HEK293 (cell line): ENCODE measurements at regions not wholly inside any gene's neighbourhood (a gene's known extent, or its start where the extent isn't known, plus 50 kb on each side); places are given as distances from the start of the nearest gene placed in this dataset.

Experiments used
- CTCF ChIA-PET: fragments of 350-600 bp; formaldehyde crosslinking; extraction: SDS; loops from one replicate; lab custom pipeline; 2021; ENCODE audit warnings: antibody characterized with exemption; lab: Yijun Ruan, JAX
- POLR2A ChIA-PET: fragments of 300-600 bp; formaldehyde crosslinking; extraction: SDS; loops from one replicate; lab custom pipeline; 2020; ENCODE audit warnings: antibody characterized with exemption, inconsistent platforms; lab: Yijun Ruan, JAX
- H3K27ac ChIP-seq: fragments of 200-500 bp; sonication (Bioruptor generic); 2 replicates; pipeline ENCODE4 v1.5.1; 2014; ENCODE audit warnings: low read depth, low read length, control low read depth, inconsistent platforms; ENCODE audit errors: extremely low read depth
- H3K36me3 ChIP-seq, 2 experiments: fragments of 200-500 bp in 1 of 2; sonication (Bioruptor generic) in 1 of 2; 1 replicate in 1 of 2; 2 replicates in 1 of 2; pipeline ENCODE4 v1.5.1; 2014 to 2017; ENCODE audit warnings: inconsistent platforms in 2 of 2, low read length in 2 of 2; ENCODE audit not compliant: control insufficient read depth in 2 of 2, insufficient read depth in 1 of 2
- H3K4me1 ChIP-seq: fragments of 200-500 bp; sonication (Bioruptor generic); 2 replicates; pipeline ENCODE4 v1.5.1; 2014; ENCODE audit warnings: mild to moderate bottlenecking, low read length, inconsistent platforms; ENCODE audit not compliant: control insufficient read depth, insufficient read depth
- H3K4me3 ChIP-seq: 2 replicates; pipeline ENCODE4 v1.5.1; 2011; ENCODE audit warnings: low read depth, mild to moderate bottlenecking, control low read depth, low read length, moderate library complexity
- H3K9me3 ChIP-seq: fragments of 200-500 bp; sonication (Bioruptor generic); 2 replicates; pipeline ENCODE4 v1.5.1; 2014; ENCODE audit warnings: low read depth, low read length, inconsistent platforms; ENCODE audit not compliant: control insufficient read depth, insufficient read depth
- HOXC10 ChIP-seq: sonication (generic); formaldehyde crosslinking; IDR thresholded peaks from 2 replicates; pipeline ENCODE4 v1.8.1; 2023; ENCODE audit warnings: mild to moderate bottlenecking, missing genetic modification reagents
- REPIN1 ChIP-seq: fragments of 450-650 bp; formaldehyde crosslinking; IDR thresholded peaks from 2 replicates; pipeline ENCODE4 v1.5.1; 2017; ENCODE audit warnings: missing biosample characterization, missing genetic modification characterization, low read depth
- ZNF132 ChIP-seq: fragments of 450-650 bp; formaldehyde crosslinking; IDR thresholded peaks from 2 replicates; pipeline ENCODE4 v1.5.1; 2017; ENCODE audit warnings: missing biosample characterization, missing genetic modification characterization, borderline replicate concordance
- ZNF146 ChIP-seq: fragments of 450-650 bp; formaldehyde crosslinking; IDR thresholded peaks from 2 replicates; pipeline ENCODE4 v1.5.1; 2016; ENCODE audit warnings: missing biosample characterization, missing genetic modification characterization
- ZNF175 ChIP-seq: fragments of 450-650 bp; formaldehyde crosslinking; IDR thresholded peaks from 2 replicates; pipeline ENCODE4 v1.5.1; 2016; ENCODE audit warnings: missing biosample characterization, missing genetic modification characterization
- ZNF221 ChIP-seq: fragments of 450-650 bp; formaldehyde crosslinking; IDR thresholded peaks from 2 replicates; pipeline ENCODE4 v1.5.1; 2017; ENCODE audit warnings: missing biosample characterization, missing genetic modification characterization, borderline replicate concordance
- ZNF335 ChIP-seq: fragments of 450-650 bp; formaldehyde crosslinking; conservative IDR thresholded peaks from 2 replicates; pipeline ENCODE4 v1.5.1; 2016; ENCODE audit warnings: missing biosample characterization, missing genetic modification characterization
- ZNF341 ChIP-seq: fragments of 450-650 bp; formaldehyde crosslinking; IDR thresholded peaks from 2 replicates; pipeline ENCODE4; 2016; ENCODE audit warnings: low read depth, missing biosample characterization, missing genetic modification characterization
- ZNF354C ChIP-seq: fragments of 450-650 bp; formaldehyde crosslinking; IDR thresholded peaks from 2 replicates; pipeline ENCODE4 v1.5.1; 2016; ENCODE audit warnings: missing biosample characterization, missing genetic modification characterization, low read depth, borderline replicate concordance
- ZNF473 ChIP-seq: fragments of 450-650 bp; formaldehyde crosslinking; IDR thresholded peaks from 2 replicates; pipeline ENCODE4 v1.5.1; 2017; ENCODE audit warnings: missing biosample characterization, missing genetic modification characterization
- ZNF585B ChIP-seq: fragments of 450-650 bp; formaldehyde crosslinking; IDR thresholded peaks from 2 replicates; pipeline ENCODE4 v1.5.1; 2016; ENCODE audit warnings: missing biosample characterization, missing genetic modification characterization
- ZNF596 ChIP-seq: fragments of 450-650 bp; IDR thresholded peaks from 2 replicates; pipeline ENCODE4 v1.5.0; 2018; ENCODE audit warnings: missing biosample characterization, mild to moderate bottlenecking, missing genetic modification characterization, moderate library complexity
- ZNF701 ChIP-seq: fragments of 450-650 bp; formaldehyde crosslinking; IDR thresholded peaks from 2 replicates; pipeline ENCODE4 v1.5.1; 2016; ENCODE audit warnings: missing biosample characterization, missing genetic modification characterization
- ZNF776 ChIP-seq: fragments of 450-650 bp; formaldehyde crosslinking; IDR thresholded peaks from 2 replicates; pipeline ENCODE4 v1.5.0; 2017; ENCODE audit warnings: missing biosample characterization, missing genetic modification characterization, borderline replicate concordance
- ZNF777 ChIP-seq: fragments of 450-650 bp; formaldehyde crosslinking; IDR thresholded peaks from 2 replicates; pipeline ENCODE4 v1.5.1; 2017; ENCODE audit warnings: missing biosample characterization, missing genetic modification characterization, borderline replicate concordance
- ZNF837 ChIP-seq: fragments of 450-650 bp; formaldehyde crosslinking; IDR thresholded peaks from 2 replicates; pipeline ENCODE4 v1.5.1; 2016; ENCODE audit warnings: missing biosample characterization, missing genetic modification characterization
- TF ChIP-seq, protein P1 (sequence below): fragments of 450-650 bp; formaldehyde crosslinking; IDR thresholded peaks from 2 replicates; pipeline ENCODE4 v1.5.1; 2016; ENCODE audit warnings: missing biosample characterization, missing genetic modification characterization
- TF ChIP-seq, protein P2 (sequence below): fragments of 450-650 bp; formaldehyde crosslinking; IDR thresholded peaks from 2 replicates; pipeline ENCODE4 v1.5.1; 2016; ENCODE audit warnings: missing biosample characterization, missing genetic modification characterization, borderline replicate concordance
- TF ChIP-seq, protein P3 (sequence below): fragments of 450-650 bp; formaldehyde crosslinking; IDR thresholded peaks from 2 replicates; pipeline ENCODE4 v1.5.1; 2017; ENCODE audit warnings: missing biosample characterization, missing genetic modification characterization
- TF ChIP-seq, protein P4 (sequence below): fragments of 450-650 bp; formaldehyde crosslinking; IDR thresholded peaks from 2 replicates; pipeline ENCODE4 v1.5.1; 2017; ENCODE audit warnings: missing biosample characterization, missing genetic modification characterization
- TF ChIP-seq, protein P5 (sequence below): fragments of 450-650 bp; formaldehyde crosslinking; IDR thresholded peaks from 2 replicates; pipeline ENCODE4 v1.5.1; 2016; ENCODE audit warnings: missing biosample characterization, missing genetic modification characterization, borderline replicate concordance

DNA sequence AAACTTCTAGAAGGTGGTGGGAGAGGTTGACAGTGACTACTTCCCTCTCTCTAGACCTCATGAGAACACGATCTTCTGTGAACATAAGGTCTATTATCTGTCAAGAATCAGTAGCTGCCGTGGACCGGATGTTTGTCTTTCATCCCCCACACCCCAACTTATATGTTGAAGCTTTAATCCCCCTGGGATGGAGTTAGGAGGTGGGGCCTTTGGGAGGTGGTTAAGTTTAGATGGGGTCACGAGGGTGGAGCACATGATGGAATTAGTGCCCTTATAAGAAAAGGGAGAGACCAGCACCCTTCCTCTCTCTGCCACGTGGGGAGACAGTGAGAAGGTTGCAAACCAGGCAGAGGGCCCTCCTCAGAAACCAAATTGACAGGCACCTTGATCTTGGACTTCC lies 409.1 kb downstream of the QKI start:
- H3K36me3 ChIP-seq = no peaks in the 10 kb centered on the region
- no peaks in the 10 kb centered on the region for H3K9me3 ChIP-seq
- no peak overlapping the region for H3K4me3 ChIP-seq
- ChIA-PET POLR2A (no interaction called here), CTCF (no interaction called here)
- TF ChIP-seq HOXC10 (CRISPR knock-in tag) (no peak), ZNF596 (no peak), ZNF776 (tag by site-specific recombination) (no peak), ZNF585B (tag by site-specific recombination) (no peak), REPIN1 (tag by site-specific recombination) (no peak), ZNF132 (tag by site-specific recombination) (no peak), ZNF354C (tag by site-specific recombination) (no peak), ZNF221 (no peak)
- TF ChIP-seq, protein P1, sequence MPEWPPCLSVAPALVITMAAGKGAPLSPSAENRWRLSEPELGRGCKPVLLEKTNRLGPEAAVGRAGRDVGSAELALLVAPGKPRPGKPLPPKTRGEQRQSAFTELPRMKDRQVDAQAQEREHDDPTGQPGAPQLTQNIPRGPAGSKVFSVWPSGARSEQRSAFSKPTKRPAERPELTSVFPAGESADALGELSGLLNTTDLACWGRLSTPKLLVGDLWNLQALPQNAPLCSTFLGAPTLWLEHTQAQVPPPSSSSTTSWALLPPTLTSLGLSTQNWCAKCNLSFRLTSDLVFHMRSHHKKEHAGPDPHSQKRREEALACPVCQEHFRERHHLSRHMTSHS (tag by site-specific recombination) = no peak
- TF ChIP-seq, protein P2, sequence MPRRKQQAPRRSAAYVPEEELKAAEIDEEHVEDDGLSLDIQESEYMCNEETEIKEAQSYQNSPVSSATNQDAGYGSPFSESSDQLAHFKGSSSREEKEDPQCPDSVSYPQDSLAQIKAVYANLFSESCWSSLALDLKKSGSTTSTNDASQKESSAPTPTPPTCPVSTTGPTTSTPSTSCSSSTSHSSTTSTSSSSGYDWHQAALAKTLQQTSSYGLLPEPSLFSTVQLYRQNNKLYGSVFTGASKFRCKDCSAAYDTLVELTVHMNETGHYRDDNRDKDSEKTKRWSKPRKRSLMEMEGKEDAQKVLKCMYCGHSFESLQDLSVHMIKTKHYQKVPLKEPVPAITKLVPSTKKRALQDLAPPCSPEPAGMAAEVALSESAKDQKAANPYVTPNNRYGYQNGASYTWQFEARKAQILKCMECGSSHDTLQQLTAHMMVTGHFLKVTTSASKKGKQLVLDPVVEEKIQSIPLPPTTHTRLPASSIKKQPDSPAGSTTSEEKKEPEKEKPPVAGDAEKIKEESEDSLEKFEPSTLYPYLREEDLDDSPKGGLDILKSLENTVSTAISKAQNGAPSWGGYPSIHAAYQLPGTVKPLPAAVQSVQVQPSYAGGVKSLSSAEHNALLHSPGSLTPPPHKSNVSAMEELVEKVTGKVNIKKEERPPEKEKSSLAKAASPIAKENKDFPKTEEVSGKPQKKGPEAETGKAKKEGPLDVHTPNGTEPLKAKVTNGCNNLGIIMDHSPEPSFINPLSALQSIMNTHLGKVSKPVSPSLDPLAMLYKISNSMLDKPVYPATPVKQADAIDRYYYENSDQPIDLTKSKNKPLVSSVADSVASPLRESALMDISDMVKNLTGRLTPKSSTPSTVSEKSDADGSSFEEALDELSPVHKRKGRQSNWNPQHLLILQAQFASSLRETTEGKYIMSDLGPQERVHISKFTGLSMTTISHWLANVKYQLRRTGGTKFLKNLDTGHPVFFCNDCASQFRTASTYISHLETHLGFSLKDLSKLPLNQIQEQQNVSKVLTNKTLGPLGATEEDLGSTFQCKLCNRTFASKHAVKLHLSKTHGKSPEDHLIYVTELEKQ = no peak
- TF ChIP-seq, all 188 proteins: peak for 0
- Histone ChIP-seq H3K27ac (no peak overlapping the region), H3K4me1 (no peaks in the 10 kb centered on the region)

DNA sequence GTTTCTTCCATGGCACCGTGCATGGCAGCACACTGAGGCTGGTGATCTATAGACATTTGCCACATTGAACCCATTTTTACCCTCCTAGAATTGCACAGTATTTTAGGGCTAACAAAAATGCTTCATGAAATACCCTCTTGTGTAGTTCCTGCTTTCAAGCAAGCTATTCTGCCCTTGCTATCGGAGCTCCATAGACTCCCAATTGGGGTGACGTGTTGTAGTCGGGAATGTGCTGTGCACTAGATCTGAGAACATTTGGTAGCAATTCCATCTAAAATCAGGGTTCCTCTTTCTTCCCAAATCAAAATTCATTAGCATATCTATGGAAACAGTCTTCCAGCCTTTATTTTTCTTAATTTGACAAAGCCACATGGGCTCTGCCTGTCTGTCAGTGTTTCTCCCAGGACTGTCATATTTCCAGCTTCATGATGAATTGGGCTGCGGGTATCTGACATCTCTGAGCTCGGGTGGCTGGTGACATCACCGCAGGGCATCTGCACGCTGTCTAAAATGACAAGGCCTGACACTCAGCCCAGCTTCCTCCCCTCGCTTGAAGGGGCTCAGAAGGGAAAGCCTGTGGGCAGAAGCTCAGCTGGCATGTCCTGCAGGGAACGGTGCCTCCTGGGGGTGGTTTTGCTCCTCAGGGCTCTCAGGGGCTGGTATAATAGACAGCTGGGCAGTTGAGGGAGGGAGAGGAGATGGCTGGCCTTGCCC lies 406.4 kb downstream of the QKI start:
- Histone ChIP-seq H3K4me1 (no peaks in the 10 kb centered on the region), H3K9me3 (no peaks in the 10 kb centered on the region), H3K36me3 (no peaks in the 10 kb centered on the region), H3K27ac (no peak overlapping the region), H3K4me3 (no peak overlapping the region)
- no peak for TF ChIP-seq ZNF777 (tag by site-specific recombination)
- TF ChIP-seq ZNF341 = no peak
- no peak for TF ChIP-seq ZNF473 (tag by site-specific recombination)
- POLR2A ChIA-PET = no interaction called here
- CTCF ChIA-PET = interaction anchor here (1.1 kb wide), 1 partner anchor 87 kb away, joined by 3 read pairs; no protein-coding TSS in a partner anchor

DNA sequence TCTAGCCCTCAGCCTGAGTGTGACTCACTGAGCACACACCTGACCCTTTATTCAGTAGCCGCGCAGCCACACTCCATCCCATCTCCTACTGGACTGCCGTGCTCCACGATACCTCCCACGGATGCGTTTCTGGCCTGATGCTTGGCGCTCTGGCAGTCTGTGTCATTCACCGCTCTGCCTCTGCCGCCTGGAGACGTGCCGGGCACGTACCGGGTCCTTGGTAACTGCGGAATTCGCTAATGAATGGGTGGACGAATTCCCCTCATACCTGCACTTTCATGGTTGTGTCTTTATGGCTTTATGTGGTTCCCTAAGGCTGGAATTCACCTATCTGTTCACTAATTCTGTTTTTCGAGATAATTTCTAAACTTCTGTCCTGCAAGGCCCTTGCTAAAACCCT lies 405.7 kb downstream of the QKI start:
- H3K4me1 ChIP-seq = no peaks in the 10 kb centered on the region
- CTCF ChIA-PET = no interaction called here
- POLR2A ChIA-PET = no interaction called here
- H3K4me3 ChIP-seq = no peak overlapping the region
- no peak overlapping the region for H3K27ac ChIP-seq
- H3K36me3 ChIP-seq = no peaks in the 10 kb centered on the region
- no peaks in the 10 kb centered on the region for H3K9me3 ChIP-seq
- TF ChIP-seq ZNF335 (tag by site-specific recombination) = no peak
- no peak for TF ChIP-seq REPIN1 (tag by site-specific recombination)
- no peak for TF ChIP-seq ZNF837 (tag by site-specific recombination)
- TF ChIP-seq ZNF175 (tag by site-specific recombination) = no peak
- TF ChIP-seq, protein P3, sequence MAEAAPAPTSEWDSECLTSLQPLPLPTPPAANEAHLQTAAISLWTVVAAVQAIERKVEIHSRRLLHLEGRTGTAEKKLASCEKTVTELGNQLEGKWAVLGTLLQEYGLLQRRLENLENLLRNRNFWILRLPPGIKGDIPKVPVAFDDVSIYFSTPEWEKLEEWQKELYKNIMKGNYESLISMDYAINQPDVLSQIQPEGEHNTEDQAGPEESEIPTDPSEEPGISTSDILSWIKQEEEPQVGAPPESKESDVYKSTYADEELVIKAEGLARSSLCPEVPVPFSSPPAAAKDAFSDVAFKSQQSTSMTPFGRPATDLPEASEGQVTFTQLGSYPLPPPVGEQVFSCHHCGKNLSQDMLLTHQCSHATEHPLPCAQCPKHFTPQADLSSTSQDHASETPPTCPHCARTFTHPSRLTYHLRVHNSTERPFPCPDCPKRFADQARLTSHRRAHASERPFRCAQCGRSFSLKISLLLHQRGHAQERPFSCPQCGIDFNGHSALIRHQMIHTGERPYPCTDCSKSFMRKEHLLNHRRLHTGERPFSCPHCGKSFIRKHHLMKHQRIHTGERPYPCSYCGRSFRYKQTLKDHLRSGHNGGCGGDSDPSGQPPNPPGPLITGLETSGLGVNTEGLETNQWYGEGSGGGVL (tag by site-specific recombination) = no peak
- TF ChIP-seq, protein P4, sequence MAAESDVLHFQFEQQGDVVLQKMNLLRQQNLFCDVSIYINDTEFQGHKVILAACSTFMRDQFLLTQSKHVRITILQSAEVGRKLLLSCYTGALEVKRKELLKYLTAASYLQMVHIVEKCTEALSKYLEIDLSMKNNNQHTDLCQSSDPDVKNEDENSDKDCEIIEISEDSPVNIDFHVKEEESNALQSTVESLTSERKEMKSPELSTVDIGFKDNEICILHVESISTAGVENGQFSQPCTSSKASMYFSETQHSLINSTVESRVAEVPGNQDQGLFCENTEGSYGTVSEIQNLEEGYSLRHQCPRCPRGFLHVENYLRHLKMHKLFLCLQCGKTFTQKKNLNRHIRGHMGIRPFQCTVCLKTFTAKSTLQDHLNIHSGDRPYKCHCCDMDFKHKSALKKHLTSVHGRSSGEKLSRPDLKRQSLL (tag by site-specific recombination) = no peak
- TF ChIP-seq ZNF146 = no peak
- TF ChIP-seq ZNF701 (tag by site-specific recombination) = no peak
- TF ChIP-seq, protein P5, sequence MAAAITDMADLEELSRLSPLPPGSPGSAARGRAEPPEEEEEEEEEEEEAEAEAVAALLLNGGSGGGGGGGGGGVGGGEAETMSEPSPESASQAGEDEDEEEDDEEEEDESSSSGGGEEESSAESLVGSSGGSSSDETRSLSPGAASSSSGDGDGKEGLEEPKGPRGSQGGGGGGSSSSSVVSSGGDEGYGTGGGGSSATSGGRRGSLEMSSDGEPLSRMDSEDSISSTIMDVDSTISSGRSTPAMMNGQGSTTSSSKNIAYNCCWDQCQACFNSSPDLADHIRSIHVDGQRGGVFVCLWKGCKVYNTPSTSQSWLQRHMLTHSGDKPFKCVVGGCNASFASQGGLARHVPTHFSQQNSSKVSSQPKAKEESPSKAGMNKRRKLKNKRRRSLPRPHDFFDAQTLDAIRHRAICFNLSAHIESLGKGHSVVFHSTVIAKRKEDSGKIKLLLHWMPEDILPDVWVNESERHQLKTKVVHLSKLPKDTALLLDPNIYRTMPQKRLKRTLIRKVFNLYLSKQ (tag by site-specific recombination) = no peak
